ENCODE measurements at regions not wholly inside any gene's neighbourhood (a gene's known extent, or its start where the extent isn't known, plus 50 kb on each side); places are given as distances from the start of the nearest gene placed in this dataset.

- no peak overlapping the region for H3K4me3 ChIP-seq
- H3K27me3 ChIP-seq: no peaks in the 10 kb centered on the region
- no peak for DNase-seq
- H3K36me3 ChIP-seq: no peaks in the 10 kb centered on the region
- no peak for FAIRE-seq
- H3K4me1 ChIP-seq: no peaks in the 10 kb centered on the region
- no peak for ATAC-seq
- TF ChIP-seq CTCF (IDR thresholded peaks at IDR 0.05): no peak
- intact Hi-C loops (cut with DNase I): no loop called here
- 60 to 66% methylated on average over 2 of the region's 2 CpGs for WGBS, 2 donors
- H3K27ac ChIP-seq: no peak overlapping the region
- no peaks in the 10 kb centered on the region for H3K9me3 ChIP-seq
Observed at GRCh38 chr2:140011287-140011686, 1231.1 kb upstream of the NXPH2 start.

GRCh38 chr2:140002110-140002509 is 1221.9 kb upstream of the NXPH2 start:
- Histone ChIP-seq H3K4me3 (no peak overlapping the region), H3K9me3 (no peaks in the 10 kb centered on the region), H3K27ac (no peak overlapping the region), H3K4me1 (no peaks in the 10 kb centered on the region), H3K36me3 (no peaks in the 10 kb centered on the region), H3K27me3 (no peaks in the 10 kb centered on the region)
- 12 to 21% methylated on average over 2 of the region's 2 CpGs for WGBS, 2 donors
- FAIRE-seq (no peak), ATAC-seq (no peak), DNase-seq (no peak)
- intact Hi-C loops (cut with DNase I): no loop called here
- no peak for TF ChIP-seq CTCF (IDR thresholded peaks at IDR 0.05)

GRCh38 chr2:139992711-139993345 is 1212.6 kb upstream of the NXPH2 start:
- Histone ChIP-seq H3K36me3 (no peaks in the 10 kb centered on the region), H3K9me3 (no peaks in the 10 kb centered on the region), H3K27me3 (no peaks in the 10 kb centered on the region), H3K4me1 (no peaks in the 10 kb centered on the region), H3K4me3 (no peak overlapping the region), H3K27ac (no peak overlapping the region)
- intact Hi-C loops (cut with DNase I): no loop called here
- DNase-seq (peak in 1 of 6 donors; percentile 29), ATAC-seq (no peak), FAIRE-seq (no peak)
- TF ChIP-seq CTCF (IDR thresholded peaks at IDR 0.05): no peak
- WGBS, 2 donors: 76 to 95% methylated on average over 5 to 6 of the region's 6 CpGs

GRCh38 chr2:139992078-139992477 is 1211.9 kb upstream of the NXPH2 start:
- 89 to 90% methylated on average over 6 of the region's 6 CpGs for WGBS, 2 donors
- no peak overlapping the region for H3K27ac ChIP-seq
- no peak for FAIRE-seq
- DNase-seq: peak in 1 of 6 donors; percentile 18
- H3K4me1 ChIP-seq: no peaks in the 10 kb centered on the region
- H3K9me3 ChIP-seq: no peaks in the 10 kb centered on the region
- no peaks in the 10 kb centered on the region for H3K36me3 ChIP-seq
- intact Hi-C loops (cut with DNase I): no loop called here
- no peak overlapping the region for H3K4me3 ChIP-seq
- TF ChIP-seq CTCF (IDR thresholded peaks at IDR 0.05): no peak
- ATAC-seq: no peak
- no peaks in the 10 kb centered on the region for H3K27me3 ChIP-seq

GRCh38 chr2:139990646-139991335 is 1210.6 kb upstream of the NXPH2 start:
- no peak for ATAC-seq
- H3K27me3 ChIP-seq: no peaks in the 10 kb centered on the region
- intact Hi-C loops (cut with DNase I): no loop called here
- H3K9me3 ChIP-seq: no peaks in the 10 kb centered on the region
- 90 to 92% methylated on average over 40 of the region's 40 CpGs for WGBS, 2 donors
- no peak overlapping the region for H3K27ac ChIP-seq
- FAIRE-seq: no peak
- no peaks in the 10 kb centered on the region for H3K4me1 ChIP-seq
- no peak overlapping the region for H3K4me3 ChIP-seq
- DNase-seq: peak in 1 of 6 donors; percentile 51
- H3K36me3 ChIP-seq: no peaks in the 10 kb centered on the region
- TF ChIP-seq CTCF (IDR thresholded peaks at IDR 0.05): no peak

Data from pancreas (tissue), 10 donors.